T-helper 22 cell (primary cell): ENCODE measurements at regions not wholly inside any gene's neighbourhood (a gene's known extent, or its start where the extent isn't known, plus 50 kb on each side); places are given as distances from the start of the nearest gene placed in this dataset.

Source experiments
- DNase-seq: peaks from one replicate; pipeline ENCODE4 v3.0.0-alpha.2; 2020; ENCODE audit warnings: low read depth

DNA sequence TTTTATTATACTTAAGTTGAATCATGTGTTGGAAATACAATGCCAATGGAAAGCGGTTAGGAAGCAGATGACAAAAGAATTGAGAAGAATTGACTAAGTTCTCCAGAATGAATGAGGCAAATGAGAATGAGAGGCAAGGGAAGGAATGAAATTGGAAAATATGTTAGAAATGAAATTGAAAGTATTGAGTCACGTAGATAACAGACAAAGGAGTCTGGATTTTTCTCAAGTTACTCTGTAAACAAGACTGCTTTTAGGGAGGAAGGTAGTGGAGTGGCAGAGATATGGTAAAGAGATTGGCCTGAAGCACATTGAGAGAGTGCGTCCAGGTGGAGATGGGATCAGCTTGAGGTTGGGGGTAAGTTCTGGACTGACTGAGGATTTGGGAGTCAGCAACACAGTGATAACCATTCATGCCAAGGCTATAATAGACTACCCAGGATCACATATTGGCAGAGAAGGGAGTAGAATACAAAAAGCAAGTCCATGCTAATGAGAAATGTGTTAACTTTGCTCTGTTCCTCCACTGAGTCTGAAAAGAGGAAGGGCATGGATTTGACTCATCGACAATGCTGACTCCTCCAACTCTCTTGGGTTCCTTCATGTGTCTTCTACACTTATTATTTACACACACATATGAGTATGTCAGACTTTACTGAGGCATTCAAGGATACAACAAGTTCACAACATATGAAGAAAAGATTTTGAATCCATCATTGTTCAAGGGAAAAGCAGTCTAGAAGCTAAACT is 814.2 kb upstream of the ZNF608 start:
- DNase-seq = no peak

DNA sequence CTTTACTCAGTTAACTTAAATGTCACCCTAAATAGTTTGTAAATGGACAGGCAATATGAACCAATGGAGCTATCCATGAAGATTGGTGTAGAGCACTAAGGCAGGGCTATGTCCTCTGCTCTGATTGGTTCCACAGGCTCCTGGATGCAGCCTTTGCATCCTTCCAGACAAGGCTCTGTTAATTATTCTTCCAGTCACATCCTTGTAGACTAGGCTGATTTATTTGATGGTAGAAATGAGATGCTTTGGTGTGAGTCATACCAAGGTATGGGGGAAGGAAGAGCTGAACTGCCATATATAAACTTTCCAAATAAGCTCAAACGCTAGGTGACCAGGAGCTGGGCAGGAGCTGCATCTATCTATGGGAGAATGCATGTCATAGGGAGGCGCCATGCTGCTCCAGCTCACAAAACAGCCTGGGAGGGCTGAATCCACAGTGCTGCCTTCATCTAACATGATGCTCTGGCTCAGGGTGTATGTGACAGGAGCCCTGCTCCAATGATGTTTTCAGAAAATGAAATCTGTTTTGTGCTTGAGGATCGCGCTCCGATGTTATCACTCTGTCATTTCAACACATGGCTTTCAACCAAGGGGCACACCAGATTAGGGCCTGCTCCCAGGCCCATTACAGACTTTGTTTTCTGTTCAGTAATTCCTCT is 818.0 kb upstream of the ZNF608 start:
- no peak for DNase-seq

DNA sequence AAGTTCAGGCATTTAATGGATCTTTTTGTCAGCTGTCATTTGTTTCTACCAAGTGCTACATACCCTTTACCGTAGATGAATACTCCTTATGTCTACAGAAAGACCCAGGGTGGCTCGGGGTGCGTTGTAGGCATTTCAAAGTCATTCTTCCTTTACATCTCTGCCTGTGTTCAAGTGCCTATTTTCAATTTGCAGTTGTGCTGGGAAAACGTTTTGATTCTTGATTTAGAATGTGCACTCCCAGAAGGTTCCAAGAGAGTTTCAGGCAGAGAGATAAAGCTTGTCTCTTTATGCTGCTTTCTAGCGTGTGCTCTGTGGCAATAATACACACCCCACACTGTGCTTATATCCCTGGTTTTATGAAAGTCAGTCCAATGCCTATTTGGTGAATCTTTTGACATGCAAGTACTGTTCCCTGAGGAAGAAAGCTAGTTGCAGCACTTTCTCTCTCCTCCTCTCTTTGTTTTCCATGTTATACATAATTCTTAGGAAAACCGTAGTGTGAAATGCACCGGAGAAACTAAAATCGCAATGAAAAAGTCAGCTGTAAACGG is 828.1 kb upstream of the ZNF608 start:
- no peak for DNase-seq

DNA sequence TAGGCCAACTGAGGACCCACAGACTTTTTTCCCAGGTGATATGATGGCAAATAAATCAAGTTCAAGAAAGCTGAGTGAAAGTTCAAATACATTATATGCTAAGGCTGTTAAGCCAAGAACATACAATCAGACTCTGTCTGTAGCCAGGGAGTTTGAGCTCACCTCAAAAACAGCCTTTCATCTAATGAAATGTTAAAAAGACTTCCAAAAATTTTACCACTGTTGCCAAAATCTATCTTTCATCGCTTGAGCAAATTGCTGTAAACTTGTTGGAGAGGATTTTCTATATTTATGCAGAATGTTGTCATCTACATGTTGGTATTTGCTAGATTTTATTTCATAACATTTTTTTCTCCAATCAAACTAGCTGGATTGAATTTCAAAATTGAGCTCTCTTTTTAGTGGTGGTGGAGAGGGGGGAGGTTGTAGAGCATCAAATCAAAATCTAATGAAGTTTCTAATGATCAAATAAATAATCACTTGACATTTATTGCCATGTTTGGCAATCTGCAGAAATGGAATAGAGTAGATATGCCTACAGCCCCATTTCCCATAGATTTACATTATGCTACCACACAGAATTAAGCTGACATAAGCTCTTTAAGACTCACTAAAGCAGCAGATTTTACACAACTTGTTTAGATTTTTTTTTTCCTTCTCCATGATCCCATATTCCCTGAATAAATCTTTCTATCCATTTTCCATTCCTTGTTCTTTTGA is 828.9 kb upstream of the ZNF608 start:
- no peak for DNase-seq

DNA sequence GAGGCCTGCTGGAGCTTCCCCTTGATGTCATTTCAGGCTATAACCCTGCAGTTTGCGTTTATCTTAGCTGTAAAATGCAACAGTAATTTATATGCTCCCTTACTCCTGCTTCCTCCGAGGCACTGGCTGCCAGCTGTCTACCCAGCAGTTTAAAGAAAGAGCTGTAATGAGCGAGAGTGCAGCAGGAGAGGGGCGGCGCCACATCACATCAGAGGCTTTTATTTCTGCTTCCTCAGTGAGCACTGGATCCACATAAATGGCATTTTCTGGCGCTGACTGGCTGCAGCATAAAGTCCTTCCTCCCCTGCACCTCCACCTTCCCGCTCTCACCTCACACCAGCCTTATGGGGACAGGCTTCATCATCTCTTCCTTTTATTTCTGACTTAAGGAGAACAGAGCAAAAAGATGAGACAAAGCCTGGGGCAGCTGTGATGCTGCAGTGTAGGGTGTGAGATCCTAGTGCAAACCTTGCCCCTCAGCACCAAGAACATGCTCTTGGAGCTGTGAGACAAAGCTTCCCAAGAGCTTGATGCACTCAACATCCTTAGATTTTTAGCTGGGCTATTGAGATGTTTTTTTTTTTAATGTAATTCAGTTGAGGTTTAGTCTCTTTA is 829.6 kb upstream of the ZNF608 start:
- DNase-seq = no peak

GRCh38 chr5:125576822-125577221 is 830.4 kb upstream of the ZNF608 start:
- no peak for DNase-seq

GRCh38 chr5:125578551-125578950 is 832.1 kb upstream of the ZNF608 start:
- no peak for DNase-seq

GRCh38 chr5:125579182-125579581 is 832.7 kb upstream of the ZNF608 start:
- no peak for DNase-seq

GRCh38 chr5:125581311-125581710 is 834.9 kb upstream of the ZNF608 start:
- DNase-seq = no peak

DNA sequence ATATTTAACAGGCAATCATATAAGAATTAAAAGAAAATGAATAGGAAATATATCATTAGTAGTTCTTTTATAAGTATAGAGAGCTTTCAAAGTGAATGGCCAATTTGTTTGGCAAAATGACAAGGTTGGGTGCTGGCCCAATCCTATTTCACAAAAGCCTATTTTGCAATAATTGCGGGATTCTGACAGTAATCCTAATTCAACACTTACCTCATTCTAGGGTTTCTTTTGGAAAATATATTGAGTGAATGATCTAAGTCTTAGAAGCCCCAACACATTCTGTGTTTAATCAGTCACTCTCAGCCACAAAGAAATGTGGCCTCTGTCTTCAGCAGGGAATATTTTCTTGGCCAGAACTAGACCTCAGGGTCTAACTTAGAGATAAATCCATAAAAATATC is 835.9 kb upstream of the ZNF608 start:
- no peak for DNase-seq

DNA sequence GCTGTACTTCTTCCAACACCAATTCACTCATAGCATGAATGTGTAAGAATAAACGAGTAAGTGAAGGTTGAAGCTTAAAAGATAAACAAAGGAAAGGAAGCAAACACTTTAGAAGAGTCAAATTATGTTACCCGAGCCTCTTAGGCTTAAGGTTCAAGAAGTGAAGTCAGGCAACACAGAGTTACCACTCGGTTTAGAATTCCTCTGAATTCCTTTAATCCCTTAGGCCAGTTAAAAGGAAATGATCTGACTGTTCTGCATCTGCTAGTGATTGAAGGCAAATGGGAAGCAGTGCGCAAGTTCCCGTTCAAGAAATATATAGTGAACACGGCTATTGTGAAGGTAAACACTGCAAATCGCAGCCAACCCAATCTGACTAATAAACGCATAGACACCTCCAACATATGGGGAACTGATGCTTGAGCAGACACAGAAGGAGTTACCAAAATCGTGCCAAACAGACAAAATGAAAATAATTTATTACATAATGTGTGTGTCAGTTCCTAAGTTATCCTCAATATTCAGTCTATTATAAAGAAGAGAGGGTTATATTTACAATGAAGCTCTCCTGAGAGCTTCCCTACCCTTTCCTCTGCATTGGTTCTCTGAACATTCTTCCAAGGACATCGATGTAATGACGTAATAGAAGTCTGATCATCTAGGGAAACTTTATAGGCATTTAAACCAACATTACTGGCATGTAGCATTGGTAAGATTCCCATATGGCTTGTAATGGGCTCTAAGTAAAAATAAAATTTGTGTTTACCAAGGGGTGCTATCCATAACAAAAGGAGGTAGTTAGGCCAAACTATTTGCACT is 837.1 kb upstream of the ZNF608 start:
- no peak for DNase-seq

GRCh38 chr5:125584140-125584520 is 837.7 kb upstream of the ZNF608 start:
- no peak for DNase-seq

DNA sequence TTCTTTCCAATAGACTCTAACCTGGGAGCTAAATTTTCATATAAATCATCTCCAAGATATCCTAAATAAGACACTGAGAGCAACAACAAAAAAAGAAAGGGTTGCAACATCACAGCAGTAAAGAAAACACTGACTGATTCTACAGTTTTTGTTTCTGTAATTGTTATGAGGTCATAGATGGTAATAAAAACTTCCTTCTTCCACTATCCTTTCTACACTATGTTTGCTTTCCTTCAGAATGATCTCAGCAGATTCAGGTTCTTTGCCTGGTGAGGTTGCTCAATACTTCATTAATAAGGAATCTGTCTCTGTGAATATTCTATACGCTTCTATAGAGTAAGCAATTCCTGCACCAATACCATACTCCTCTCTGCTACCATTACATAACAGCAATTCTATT is 835.6 kb upstream of the GRAMD2B start:
- no peak for DNase-seq

GRCh38 chr5:125592856-125593255 is 830.4 kb upstream of the GRAMD2B start:
- no peak for DNase-seq

- DNase-seq = no peak
These were observed 828.1 kb upstream of the GRAMD2B start for GRCh38 chr5:125595095-125595494.

GRCh38 chr5:125595845-125596244 is 827.4 kb upstream of the GRAMD2B start:
- DNase-seq = no peak

- no peak for DNase-seq
These were observed 825.9 kb upstream of the GRAMD2B start for GRCh38 chr5:125597338-125597737.

DNA sequence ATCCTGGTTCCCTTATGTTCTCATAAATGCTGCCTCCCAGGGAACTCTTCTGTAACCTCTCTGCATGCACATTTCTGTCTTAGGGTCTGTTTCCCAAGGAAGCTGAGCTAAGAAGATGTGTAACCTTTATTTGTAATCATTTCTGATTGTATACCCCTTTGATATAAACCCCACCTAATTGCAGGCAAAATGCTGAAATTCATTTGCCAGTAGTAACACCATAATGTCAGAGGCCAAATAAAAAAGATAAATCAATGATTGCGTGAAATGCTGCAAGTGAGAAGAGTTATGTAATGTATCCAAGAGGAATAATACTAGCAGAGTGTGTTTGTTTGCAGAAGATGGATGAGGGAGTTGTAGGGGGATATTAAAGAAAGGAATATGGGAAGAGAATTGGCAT is 822.6 kb upstream of the GRAMD2B start:
- no peak for DNase-seq

GRCh38 chr5:125602184-125602583 is 821.0 kb upstream of the GRAMD2B start:
- DNase-seq = no peak

DNA sequence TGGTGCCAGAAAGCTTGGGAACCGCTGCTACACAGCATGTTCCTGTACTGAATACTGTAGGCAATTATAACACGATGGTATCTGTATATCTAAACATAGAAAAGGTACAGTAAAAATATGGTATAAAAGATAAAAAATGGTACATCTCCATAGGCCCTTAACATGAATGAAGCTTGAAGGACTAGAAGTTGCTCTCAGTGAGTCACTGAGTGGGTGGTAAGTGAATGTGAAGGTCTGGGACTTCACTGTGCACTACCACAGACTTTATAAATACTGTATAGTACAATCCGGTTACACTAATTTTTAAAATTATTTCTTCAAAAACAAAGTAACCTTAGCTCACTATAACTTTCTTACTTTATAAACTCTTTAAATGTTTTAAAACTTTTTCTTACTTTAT is 819.9 kb upstream of the GRAMD2B start:
- DNase-seq = no peak

DNA sequence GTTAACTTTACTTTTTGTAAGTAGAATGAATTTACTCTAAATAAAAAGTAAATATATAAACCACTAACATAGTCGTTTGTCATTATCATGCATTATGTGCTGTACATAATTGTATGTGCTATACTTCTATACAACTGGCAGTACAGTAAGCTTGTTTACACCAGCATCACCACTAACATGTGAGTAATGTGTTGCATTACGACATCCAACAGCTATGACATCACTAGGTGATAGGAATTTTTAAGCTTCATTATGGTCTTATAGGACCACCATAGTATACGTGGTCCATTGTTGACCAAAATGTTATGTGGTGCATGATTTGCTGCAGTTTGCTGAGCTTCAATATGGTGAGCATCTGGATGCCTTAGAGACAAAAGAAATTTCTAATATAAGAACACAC is 819.1 kb upstream of the GRAMD2B start:
- no peak for DNase-seq

DNA sequence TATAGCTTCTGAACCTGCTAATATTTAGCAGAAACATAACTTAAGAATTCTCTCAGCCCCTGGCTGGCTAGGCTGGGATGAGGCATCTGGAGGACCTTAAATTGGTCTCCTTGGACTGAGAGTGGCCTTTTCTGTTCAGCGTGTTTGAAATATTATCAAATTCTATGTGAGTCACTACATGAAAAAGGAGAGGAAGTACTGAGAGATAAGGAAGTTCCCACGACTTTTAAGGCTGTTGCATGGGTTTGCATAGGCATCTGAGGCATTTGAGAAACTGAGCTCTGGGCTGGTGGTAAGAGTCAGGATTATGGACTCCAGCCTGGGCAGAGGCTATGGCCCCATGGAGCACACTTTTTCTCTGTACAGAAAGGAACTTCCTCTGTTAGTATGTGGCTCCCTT is 816.2 kb upstream of the GRAMD2B start:
- no peak for DNase-seq
